Activated CD4-positive, alpha-beta T cell treated with anti-CD3 and anti-CD28 coated beads for 36 hours (primary cell): ENCODE measurements at regions not wholly inside any gene's neighbourhood (a gene's known extent, or its start where the extent isn't known, plus 50 kb on each side); places are given as distances from the start of the nearest gene placed in this dataset.

ENCODE experiments used
- ATAC-seq: fragments of 200-7000 bp; cut with Tn5 transposase; one replicate; pipeline ENCODE4 v1.10.0; 2021; ENCODE audit warnings: mild to moderate bottlenecking, moderate library complexity
- CTCF ChIA-PET: fragments of 350-600 bp; sonication (Branson Sonifier 250); formaldehyde crosslinking; loops from one replicate; lab custom pipeline; 2021; ENCODE audit warnings: antibody characterized with exemption; lab: Charles Lee
- POLR2A ChIA-PET: fragments of 350-600 bp; sonication (Branson Sonifier 250); formaldehyde crosslinking; loops from one replicate; lab custom pipeline; 2021; ENCODE audit warnings: antibody characterized with exemption, inconsistent platforms; lab: Charles Lee
- DNase-seq: peaks from one replicate; pipeline ENCODE4 v3.0.0-alpha.2; 2020
- H3K27ac Mint-ChIP-seq: one replicate; pipeline ENCODE4 v1.8.0; 2021; ENCODE audit warnings: mixed read lengths
- H3K27me3 Mint-ChIP-seq: one replicate; pipeline ENCODE4 v1.8.0; 2021; ENCODE audit warnings: mixed read lengths
- H3K36me3 Mint-ChIP-seq: one replicate; pipeline ENCODE4 v1.8.0; 2021; ENCODE audit warnings: low read depth, mixed read lengths
- H3K4me1 Mint-ChIP-seq: one replicate; pipeline ENCODE4 v1.8.0; 2021; ENCODE audit warnings: mixed read lengths
- H3K4me3 Mint-ChIP-seq: one replicate; pipeline ENCODE4 v1.8.0; 2021; ENCODE audit warnings: mild to moderate bottlenecking, moderate library complexity, mixed read lengths
- H3K9me3 Mint-ChIP-seq: one replicate; pipeline ENCODE4 v1.8.0; 2021; ENCODE audit warnings: low read depth, mixed read lengths
- intact Hi-C, 2 experiments: fragments of 100-400 bp; cut with DNase I in 1 of 2; cut with micrococcal nuclease in 1 of 2; formaldehyde crosslinking; loops; one replicate each; pipeline versions ENCODE4 v1.14.2 to v1.15.1; 2022 to 2024; cut with DNase I, micrococcal nuclease

DNA sequence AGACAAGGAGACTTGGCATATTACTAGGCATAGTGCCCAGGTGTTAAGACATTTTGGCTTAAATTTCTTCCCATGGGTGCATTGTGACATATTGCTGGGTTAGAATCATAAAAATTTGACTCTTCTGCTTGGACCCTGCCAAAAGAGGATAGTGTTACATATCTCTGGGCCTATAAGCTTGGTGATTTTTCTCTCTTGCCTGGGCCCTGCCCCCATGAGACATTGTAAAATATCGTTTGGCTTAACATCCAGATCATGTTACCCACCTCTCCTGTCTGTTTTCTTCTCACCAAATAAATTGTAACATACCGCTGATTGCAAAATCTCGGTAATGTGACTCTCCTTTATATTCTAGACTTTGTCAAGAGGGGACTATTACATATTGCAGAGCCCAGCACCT is 836.4 kb upstream of the TSPY4 start:
- no peak for DNase-seq
- Mint-ChIP-seq H3K4me3 (no peak overlapping the region), H3K9me3 (no peaks in the 10 kb centered on the region), H3K4me1 (no peaks in the 10 kb centered on the region), H3K27me3 (peaks cover 2% of the 10 kb centered on the region), H3K27ac (no peak overlapping the region), H3K36me3 (no peaks in the 10 kb centered on the region)
- intact Hi-C loops, result no loop called here
- ATAC-seq, result no peak
- ChIA-PET CTCF (no interaction called here), POLR2A (no interaction called here)

DNA sequence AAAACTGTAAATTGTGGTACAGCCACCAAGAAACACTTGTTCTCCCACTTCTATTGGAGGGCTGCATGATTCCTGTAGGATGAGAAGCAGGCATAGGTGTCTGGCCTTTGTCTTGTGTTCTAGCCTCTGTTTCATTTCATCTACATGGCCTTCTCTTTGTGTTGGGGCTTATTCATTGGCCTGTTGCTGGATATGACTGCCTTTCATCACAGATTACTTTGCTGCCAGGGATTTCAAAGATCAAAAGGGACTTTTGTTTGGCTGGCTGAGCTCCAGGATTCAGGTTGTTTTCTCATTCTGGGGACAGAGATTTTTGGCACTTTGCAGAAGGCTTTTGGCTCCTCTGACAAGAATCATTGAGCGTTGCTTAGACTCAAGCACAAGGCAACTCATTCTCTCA is 803.8 kb upstream of the TSPY4 start:
- no peaks in the 10 kb centered on the region for H3K4me1 Mint-ChIP-seq
- ATAC-seq (no peak), DNase-seq (no peak)
- H3K36me3 Mint-ChIP-seq, result no peaks in the 10 kb centered on the region
- POLR2A ChIA-PET, result no interaction called here
- H3K4me3 Mint-ChIP-seq, result no peak overlapping the region
- CTCF ChIA-PET, result no interaction called here
- H3K9me3 Mint-ChIP-seq, result no peaks in the 10 kb centered on the region
- intact Hi-C loops, result no loop called here
- H3K27ac Mint-ChIP-seq, result no peak overlapping the region
- no peaks in the 10 kb centered on the region for H3K27me3 Mint-ChIP-seq

DNA sequence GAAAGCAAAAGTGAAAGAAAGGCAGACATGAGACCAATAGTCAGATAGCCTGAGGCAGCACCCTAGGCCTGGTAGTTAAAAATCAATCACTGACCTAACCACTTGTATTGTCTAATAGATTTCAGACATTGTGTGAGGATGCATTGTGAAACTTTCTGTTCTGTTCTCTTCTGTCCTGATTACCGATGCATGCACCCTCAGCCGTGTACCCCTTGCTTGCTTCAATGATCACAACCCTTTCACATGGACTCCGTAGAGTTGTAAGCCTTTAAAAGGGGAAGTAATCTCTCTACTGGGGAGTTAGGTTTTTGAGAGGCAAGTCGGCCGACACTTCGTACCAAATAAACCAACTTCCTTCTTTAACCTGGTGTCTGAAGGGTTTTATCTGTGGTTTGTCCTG is 801.6 kb upstream of the TSPY4 start:
- intact Hi-C loops, result no loop called here
- H3K27ac Mint-ChIP-seq, result no peak overlapping the region
- H3K4me3 Mint-ChIP-seq, result no peak overlapping the region
- no peak for ATAC-seq
- no peak for DNase-seq
- POLR2A ChIA-PET, result no interaction called here
- no peaks in the 10 kb centered on the region for H3K27me3 Mint-ChIP-seq
- CTCF ChIA-PET, result no interaction called here
- H3K9me3 Mint-ChIP-seq, result no peaks in the 10 kb centered on the region
- H3K4me1 Mint-ChIP-seq, result no peaks in the 10 kb centered on the region
- no peaks in the 10 kb centered on the region for H3K36me3 Mint-ChIP-seq

DNA sequence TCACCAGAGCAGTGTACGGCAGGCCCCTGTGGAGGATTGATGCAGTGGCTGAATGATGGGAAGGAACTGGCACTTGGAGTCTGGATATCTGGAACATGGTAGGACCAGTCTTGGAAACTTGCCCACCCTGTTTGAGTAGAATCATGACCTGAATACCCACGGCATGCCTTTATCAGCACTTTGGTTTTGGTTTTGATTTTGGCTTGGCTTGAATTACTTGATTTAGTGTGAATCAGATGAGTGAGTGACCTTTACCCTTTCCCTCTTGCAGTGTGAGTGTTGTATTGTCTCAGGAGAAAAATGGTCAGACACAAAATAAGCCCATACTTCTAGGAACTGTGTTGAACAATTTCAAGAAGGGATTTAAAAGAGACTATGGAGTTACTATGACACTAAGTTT is 801.0 kb upstream of the TSPY4 start:
- CTCF ChIA-PET, result no interaction called here

DNA sequence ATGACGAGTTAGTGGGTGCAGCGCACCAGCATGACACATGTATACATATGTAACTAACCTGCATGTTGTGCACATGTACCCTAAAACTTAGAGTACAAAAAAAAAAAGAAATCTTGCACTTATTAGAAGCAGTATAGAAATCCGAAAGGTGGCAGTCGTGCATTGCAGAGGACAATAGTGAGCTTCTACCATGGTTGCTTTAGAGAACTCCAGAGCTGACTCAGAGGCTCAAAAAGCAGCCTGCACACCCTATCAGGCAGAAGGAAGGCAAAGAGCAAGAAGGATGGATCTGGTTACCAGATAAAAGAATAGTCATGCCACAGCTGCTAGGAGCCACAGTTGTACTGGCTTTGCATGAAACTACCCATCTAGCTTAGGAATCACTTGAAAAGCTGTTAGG is 796.0 kb upstream of the TSPY4 start:
- DNase-seq, result no peak
- no peak overlapping the region for H3K4me3 Mint-ChIP-seq
- H3K27ac Mint-ChIP-seq, result no peak overlapping the region
- H3K4me1 Mint-ChIP-seq, result no peaks in the 10 kb centered on the region
- no peak for ATAC-seq
- ChIA-PET POLR2A (no interaction called here), CTCF (no interaction called here)
- H3K9me3 Mint-ChIP-seq, result no peaks in the 10 kb centered on the region
- H3K27me3 Mint-ChIP-seq, result no peaks in the 10 kb centered on the region
- intact Hi-C loops, result no loop called here
- no peaks in the 10 kb centered on the region for H3K36me3 Mint-ChIP-seq

More for the DNA sequence above, 801.0 kb upstream of the TSPY4 start:
- intact Hi-C loops, result no loop called here
- H3K9me3 Mint-ChIP-seq, result no peaks in the 10 kb centered on the region
- POLR2A ChIA-PET, result no interaction called here
- H3K4me1 Mint-ChIP-seq, result no peaks in the 10 kb centered on the region
- no peak overlapping the region for H3K27ac Mint-ChIP-seq
- no peak overlapping the region for H3K4me3 Mint-ChIP-seq
- ATAC-seq, result no peak
- H3K36me3 Mint-ChIP-seq, result no peaks in the 10 kb centered on the region
- no peak for DNase-seq
- H3K27me3 Mint-ChIP-seq, result no peaks in the 10 kb centered on the region

DNA sequence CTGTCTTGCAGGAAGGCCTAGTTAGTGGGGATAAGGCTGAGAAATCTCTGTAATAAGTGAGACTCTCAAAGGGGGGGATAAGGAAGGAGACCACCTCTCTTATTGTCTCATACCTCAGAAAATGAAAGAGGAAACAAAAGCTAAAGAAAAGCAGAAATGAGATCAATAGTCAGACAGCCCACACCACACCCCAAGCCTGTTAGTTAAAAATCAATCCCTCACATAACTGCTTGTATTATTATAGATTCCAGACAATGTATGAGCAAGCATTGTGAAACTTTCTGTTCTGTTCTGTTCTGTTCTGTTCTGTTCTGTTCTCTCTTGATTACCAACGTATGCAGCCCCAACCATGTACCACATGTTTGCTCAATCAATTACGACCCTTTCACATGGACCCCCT is 792.5 kb upstream of the TSPY4 start:
- no peaks in the 10 kb centered on the region for H3K4me1 Mint-ChIP-seq
- no peaks in the 10 kb centered on the region for H3K36me3 Mint-ChIP-seq
- no peak overlapping the region for H3K27ac Mint-ChIP-seq
- no peaks in the 10 kb centered on the region for H3K9me3 Mint-ChIP-seq
- DNase-seq, result no peak
- no peak for ATAC-seq
- ChIA-PET CTCF (interaction anchor here (0.6 kb wide), 1 partner anchor 340 kb away, joined by 3 read pairs; no protein-coding TSS in a partner anchor), POLR2A (no interaction called here)
- H3K4me3 Mint-ChIP-seq, result no peak overlapping the region
- intact Hi-C loops, result no loop called here
- no peaks in the 10 kb centered on the region for H3K27me3 Mint-ChIP-seq

DNA sequence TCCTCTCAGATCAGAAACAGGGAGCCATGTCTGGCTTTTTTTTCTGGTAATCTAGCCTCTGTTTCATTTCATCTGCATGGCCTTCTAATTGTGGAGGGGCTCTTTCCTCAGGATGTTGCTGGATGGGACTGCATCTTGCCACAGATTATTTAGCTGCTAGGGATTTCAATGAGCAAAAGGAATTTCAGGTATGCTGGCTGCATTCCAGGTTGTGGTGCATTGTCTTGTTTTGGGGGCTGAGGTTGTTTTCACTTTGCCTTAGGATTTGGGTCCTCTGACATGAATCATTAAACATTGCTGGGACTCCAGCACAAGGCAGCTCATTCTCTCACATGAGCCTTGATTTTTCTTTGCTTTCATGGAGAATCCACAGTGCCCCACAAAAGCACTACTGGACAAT is 789.3 kb upstream of the TSPY4 start:
- Mint-ChIP-seq H3K27ac (no peak overlapping the region), H3K36me3 (no peaks in the 10 kb centered on the region), H3K4me3 (no peak overlapping the region), H3K4me1 (no peaks in the 10 kb centered on the region), H3K27me3 (no peaks in the 10 kb centered on the region), H3K9me3 (no peaks in the 10 kb centered on the region)
- ChIA-PET CTCF (no interaction called here), POLR2A (no interaction called here)
- intact Hi-C loops, result no loop called here
- DNase-seq (no peak), ATAC-seq (no peak)

DNA sequence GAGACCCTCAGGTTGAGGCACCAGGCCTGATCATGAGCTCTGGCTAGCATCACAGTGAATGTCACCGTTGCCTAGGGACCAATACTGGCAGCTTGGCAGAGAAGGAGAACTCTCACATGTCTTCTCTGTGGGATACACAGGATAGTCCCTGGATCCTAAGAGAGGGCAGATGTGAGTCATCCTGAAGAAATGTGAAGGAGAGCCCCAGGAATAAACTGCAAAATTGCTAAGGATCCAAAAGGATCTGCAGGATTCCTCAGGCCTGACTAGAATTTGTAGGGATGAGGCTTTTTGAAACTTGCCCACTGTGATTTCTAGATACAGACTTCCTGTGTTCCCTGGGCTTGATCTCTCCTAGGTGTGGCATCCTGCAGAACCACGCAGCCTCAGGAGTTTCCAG is 785.9 kb upstream of the TSPY4 start:
- H3K4me1 Mint-ChIP-seq, result no peaks in the 10 kb centered on the region
- CTCF ChIA-PET, result no interaction called here
- intact Hi-C loops, result no loop called here
- DNase-seq (no peak), ATAC-seq (no peak)
- H3K4me3 Mint-ChIP-seq, result no peak overlapping the region
- H3K9me3 Mint-ChIP-seq, result no peaks in the 10 kb centered on the region
- no peaks in the 10 kb centered on the region for H3K36me3 Mint-ChIP-seq
- POLR2A ChIA-PET, result no interaction called here
- no peaks in the 10 kb centered on the region for H3K27me3 Mint-ChIP-seq
- H3K27ac Mint-ChIP-seq, result no peak overlapping the region

DNA sequence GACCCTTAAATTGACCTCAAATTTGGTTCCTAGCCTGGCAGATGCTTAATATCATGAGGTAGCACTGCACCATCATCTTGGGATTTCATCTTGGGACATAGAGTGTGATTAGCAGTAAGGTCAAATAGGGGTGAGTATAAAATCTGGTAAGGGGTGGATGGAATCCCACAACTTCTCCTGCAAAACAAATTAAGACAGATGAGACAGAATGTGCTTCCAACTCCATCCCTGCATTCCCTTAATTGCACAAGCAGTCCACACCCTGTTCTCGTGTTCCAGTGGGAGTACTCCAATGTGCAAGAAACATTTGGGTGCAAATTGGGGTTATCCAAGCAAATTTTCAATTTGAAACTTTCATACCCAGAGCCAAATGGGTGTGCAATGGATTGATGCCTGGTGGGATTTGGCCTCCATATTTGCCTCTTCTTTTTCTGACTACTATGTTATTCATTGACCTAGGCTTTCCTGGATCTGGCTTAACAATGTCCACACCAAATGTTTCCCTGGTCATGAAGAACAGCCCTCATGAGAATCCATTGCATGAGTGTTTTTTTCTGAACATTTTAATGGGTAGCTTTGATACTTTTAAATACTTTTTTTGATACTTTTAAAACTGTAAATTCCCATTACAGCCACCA is 785.0 kb upstream of the TSPY4 start:
- H3K4me1 Mint-ChIP-seq, result no peaks in the 10 kb centered on the region
- ATAC-seq (no peak), DNase-seq (no peak)
- CTCF ChIA-PET, result no interaction called here
- POLR2A ChIA-PET, result no interaction called here
- H3K36me3 Mint-ChIP-seq, result no peaks in the 10 kb centered on the region
- no peaks in the 10 kb centered on the region for H3K27me3 Mint-ChIP-seq
- H3K9me3 Mint-ChIP-seq, result no peaks in the 10 kb centered on the region
- no peak overlapping the region for H3K4me3 Mint-ChIP-seq
- intact Hi-C loops, result no loop called here
- H3K27ac Mint-ChIP-seq, result no peak overlapping the region

DNA sequence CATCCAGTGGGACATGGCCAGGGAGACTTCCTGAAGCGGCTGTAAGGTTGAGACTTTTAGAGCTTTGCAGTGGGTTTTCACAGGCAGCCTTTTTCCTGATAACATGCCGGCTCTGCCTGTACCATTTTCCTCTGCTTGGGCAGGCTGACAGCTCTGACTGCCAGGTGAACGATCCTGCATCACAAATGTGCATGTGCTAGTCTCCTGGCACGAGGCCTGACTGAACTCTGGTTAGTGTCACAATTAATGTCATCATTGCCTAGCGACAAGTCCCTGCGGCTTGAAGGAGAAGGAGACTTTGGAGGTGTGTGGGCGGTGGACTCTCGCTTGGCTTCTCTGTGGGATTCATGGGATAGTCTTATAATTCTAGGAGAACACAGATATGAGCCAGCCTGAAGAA is 783.6 kb upstream of the TSPY4 start:
- ATAC-seq (no peak), DNase-seq (no peak)
- no peaks in the 10 kb centered on the region for H3K27me3 Mint-ChIP-seq
- H3K27ac Mint-ChIP-seq, result no peak overlapping the region
- no peak overlapping the region for H3K4me3 Mint-ChIP-seq
- intact Hi-C loops, result no loop called here
- CTCF ChIA-PET, result no interaction called here
- POLR2A ChIA-PET, result no interaction called here
- H3K4me1 Mint-ChIP-seq, result no peaks in the 10 kb centered on the region
- no peaks in the 10 kb centered on the region for H3K9me3 Mint-ChIP-seq
- H3K36me3 Mint-ChIP-seq, result no peaks in the 10 kb centered on the region

DNA sequence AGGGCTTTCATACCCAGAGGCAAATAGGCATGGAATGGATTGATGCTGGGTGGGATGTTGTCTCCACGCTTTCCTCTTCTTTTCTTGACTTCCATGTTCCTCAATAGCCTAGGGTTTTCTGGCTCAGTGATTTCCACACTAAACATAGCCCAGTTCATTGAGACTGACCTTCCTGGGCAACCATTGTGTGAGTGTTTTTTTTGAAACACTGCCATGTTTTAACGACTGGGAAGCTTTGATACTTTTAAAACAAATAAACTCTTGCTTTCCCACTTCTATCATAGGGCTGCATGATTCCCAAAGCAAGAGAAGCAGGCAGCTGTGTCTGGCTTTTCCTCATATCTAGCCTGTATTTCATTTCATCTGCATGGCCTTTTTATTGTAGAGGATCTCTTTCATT is 775.9 kb upstream of the TSPY4 start:
- H3K27me3 Mint-ChIP-seq, result no peaks in the 10 kb centered on the region
- DNase-seq (no peak), ATAC-seq (no peak)
- ChIA-PET POLR2A (no interaction called here), CTCF (no interaction called here)
- no peak overlapping the region for H3K27ac Mint-ChIP-seq
- no peaks in the 10 kb centered on the region for H3K9me3 Mint-ChIP-seq
- no peak overlapping the region for H3K4me3 Mint-ChIP-seq
- no peaks in the 10 kb centered on the region for H3K4me1 Mint-ChIP-seq
- intact Hi-C loops, result no loop called here
- H3K36me3 Mint-ChIP-seq, result no peaks in the 10 kb centered on the region

DNA sequence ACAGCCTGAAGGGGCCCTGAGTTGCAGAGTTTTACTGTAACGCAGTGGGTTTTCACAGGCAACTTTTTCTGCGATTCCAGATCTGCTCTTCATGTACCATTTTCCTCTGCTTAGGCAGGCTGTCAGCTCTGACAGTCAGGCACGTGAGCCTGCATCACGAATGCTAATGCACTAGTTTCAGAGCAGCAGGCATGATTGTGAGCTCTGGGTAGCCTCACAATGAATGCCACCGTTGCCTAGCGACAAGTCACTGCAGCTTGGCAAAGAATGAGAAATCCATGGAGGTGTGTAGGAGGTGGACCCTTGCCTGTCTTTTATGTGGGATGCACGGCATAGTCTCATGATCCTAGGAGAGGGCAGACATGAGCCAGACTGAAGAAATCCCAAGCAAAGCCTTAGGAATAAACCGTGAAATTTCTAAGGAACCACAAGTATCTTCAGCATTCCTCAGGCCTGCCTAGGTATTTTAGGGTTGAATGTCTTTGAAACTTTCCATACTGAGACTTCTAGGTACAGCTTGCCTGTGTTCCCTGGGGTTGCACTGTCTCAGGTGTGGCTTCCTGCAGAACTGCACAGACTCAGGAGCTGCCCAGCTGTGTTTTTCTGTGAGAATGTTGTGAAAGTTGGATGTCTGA is 774.7 kb upstream of the TSPY4 start:
- no peak for DNase-seq
- no peak for ATAC-seq
- Mint-ChIP-seq H3K27ac (no peak overlapping the region), H3K36me3 (no peaks in the 10 kb centered on the region), H3K4me3 (no peak overlapping the region), H3K9me3 (no peaks in the 10 kb centered on the region), H3K27me3 (no peaks in the 10 kb centered on the region), H3K4me1 (no peaks in the 10 kb centered on the region)
- ChIA-PET POLR2A (no interaction called here), CTCF (no interaction called here)
- intact Hi-C loops, result no loop called here
